ENCODE measurements at regions not wholly inside any gene's neighbourhood (a gene's known extent, or its start where the extent isn't known, plus 50 kb on each side); places are given as distances from the start of the nearest gene placed in this dataset.

GRCh38 chr20:60765821-60766403 lies 486.1 kb upstream of the CDH4 start:
- H3K4me1 ChIP-seq (ENCODE audit: control insufficient read depth in 1 of 2, insufficient read depth in 1 of 2, low read depth in 1 of 2, low read length in 1 of 2): no peaks in the 10 kb centered on the region
- no peak for TF ChIP-seq CTCF (IDR thresholded peaks at IDR 0.05)
- no peaks in the 10 kb centered on the region for H3K36me3 ChIP-seq

DNA sequence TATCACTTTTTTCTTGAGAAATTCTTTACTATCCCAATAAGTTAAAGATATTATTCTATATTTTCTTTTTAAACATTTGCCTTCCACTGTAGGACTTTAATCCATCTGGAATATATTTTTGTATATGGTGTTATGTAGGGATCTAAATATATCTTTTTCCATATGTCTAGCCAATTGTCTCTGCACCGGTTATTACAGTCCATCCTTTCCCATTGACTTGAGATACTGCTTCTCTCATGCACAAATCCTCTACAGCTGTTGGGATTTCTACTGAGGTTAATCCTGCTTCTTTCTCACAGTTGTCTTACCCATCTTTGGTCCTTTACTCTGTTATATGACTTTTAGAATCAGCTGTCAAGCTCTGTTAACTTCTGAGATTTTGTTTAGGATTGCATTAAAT lies 483.8 kb upstream of the CDH4 start:
- peaks cover 11% of the 10 kb centered on the region for H3K27me3 ChIP-seq
- no peaks in the 10 kb centered on the region for H3K9me3 ChIP-seq
- no peaks in the 10 kb centered on the region for H3K36me3 ChIP-seq
- no peak overlapping the region for H3K4me3 ChIP-seq (ENCODE audit: low read depth in 1 of 2, low read length in 1 of 2)
- no peak for TF ChIP-seq CTCF (IDR thresholded peaks at IDR 0.05)
- no peaks in the 10 kb centered on the region for H3K4me1 ChIP-seq (ENCODE audit: control insufficient read depth in 1 of 2, insufficient read depth in 1 of 2, low read depth in 1 of 2, low read length in 1 of 2)
- H3K27ac ChIP-seq: no peak overlapping the region

More at GRCh38 chr20:60765821-60766403, 486.1 kb upstream of the CDH4 start:
- Histone ChIP-seq H3K9me3 (no peaks in the 10 kb centered on the region), H3K27ac (no peak overlapping the region), H3K4me3 (ENCODE audit: low read depth in 1 of 2, low read length in 1 of 2) (no peak overlapping the region), H3K27me3 (peaks cover 11% of the 10 kb centered on the region)

GRCh38 chr20:60780388-60781025 lies 471.6 kb upstream of the CDH4 start:
- no peak overlapping the region for H3K4me3 ChIP-seq (ENCODE audit: low read depth in 1 of 2, low read length in 1 of 2)
- H3K27me3 ChIP-seq: peaks cover 13% of the 10 kb centered on the region
- H3K27ac ChIP-seq: no peak overlapping the region
- no peaks in the 10 kb centered on the region for H3K9me3 ChIP-seq
- no peak for TF ChIP-seq CTCF (IDR thresholded peaks at IDR 0.05)
- no peaks in the 10 kb centered on the region for H3K4me1 ChIP-seq (ENCODE audit: control insufficient read depth in 1 of 2, insufficient read depth in 1 of 2, low read depth in 1 of 2, low read length in 1 of 2)
- H3K36me3 ChIP-seq: no peaks in the 10 kb centered on the region

GRCh38 chr20:60782959-60783625 lies 469.0 kb upstream of the CDH4 start:
- Histone ChIP-seq H3K27me3 (peaks cover 13% of the 10 kb centered on the region), H3K4me3 (ENCODE audit: low read depth in 1 of 2, low read length in 1 of 2) (no peak overlapping the region), H3K36me3 (no peaks in the 10 kb centered on the region), H3K27ac (no peak overlapping the region), H3K4me1 (ENCODE audit: control insufficient read depth in 1 of 2, insufficient read depth in 1 of 2, low read depth in 1 of 2, low read length in 1 of 2) (no peaks in the 10 kb centered on the region), H3K9me3 (no peaks in the 10 kb centered on the region)
- TF ChIP-seq CTCF (IDR thresholded peaks at IDR 0.05): no peak

- H3K9me3 ChIP-seq: no peaks in the 10 kb centered on the region
- TF ChIP-seq CTCF (IDR thresholded peaks at IDR 0.05): no peak
- H3K27me3 ChIP-seq: peaks cover 13% of the 10 kb centered on the region
- H3K27ac ChIP-seq: no peak overlapping the region
- H3K4me1 ChIP-seq (ENCODE audit: control insufficient read depth in 1 of 2, insufficient read depth in 1 of 2, low read depth in 1 of 2, low read length in 1 of 2): no peaks in the 10 kb centered on the region
- no peak overlapping the region for H3K4me3 ChIP-seq (ENCODE audit: low read depth in 1 of 2, low read length in 1 of 2)
- H3K36me3 ChIP-seq: no peaks in the 10 kb centered on the region
Measured at GRCh38 chr20:60785301-60785700, 466.8 kb upstream of the CDH4 start.
